ENCODE measurements at regions not wholly inside any gene's neighbourhood (a gene's known extent, or its start where the extent isn't known, plus 50 kb on each side); places are given as distances from the start of the nearest gene placed in this dataset.
"Not testable (repeated sequence)": the region's sequence is repeated elsewhere in the genome, so short reads cannot be mapped to it uniquely, and the experiment has no call there.

GRCh38 chrX:13419918-13420317 lies 100.1 kb upstream of the ATXN3L start:
- no peak for DNase-seq

DNA sequence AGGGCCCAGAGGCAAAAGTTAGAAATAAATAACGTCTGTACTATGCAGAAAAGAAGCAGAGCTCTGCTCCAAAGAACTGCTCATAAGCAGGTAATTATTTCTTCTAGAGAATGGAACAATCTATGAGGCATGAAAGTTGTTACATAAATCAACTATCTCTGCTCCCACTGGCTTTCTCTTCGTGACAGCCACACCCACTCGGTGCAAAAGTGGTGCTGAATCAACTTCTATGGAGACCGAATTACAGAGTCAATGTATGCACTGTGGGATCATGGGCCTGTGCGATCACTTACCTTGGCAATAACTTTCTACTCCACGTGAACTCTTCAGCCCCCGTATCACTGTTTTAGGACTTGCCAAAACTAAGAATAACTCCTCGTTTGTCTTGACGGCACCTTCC lies 99.4 kb upstream of the ATXN3L start:
- DNase-seq, result no peak

GRCh38 chrX:13418126-13419097 lies 98.6 kb upstream of the ATXN3L start:
- DNase-seq, result no peak

- DNase-seq, result no peak
These were observed 95.7 kb upstream of the ATXN3L start for GRCh38 chrX:13415509-13415908.

DNA sequence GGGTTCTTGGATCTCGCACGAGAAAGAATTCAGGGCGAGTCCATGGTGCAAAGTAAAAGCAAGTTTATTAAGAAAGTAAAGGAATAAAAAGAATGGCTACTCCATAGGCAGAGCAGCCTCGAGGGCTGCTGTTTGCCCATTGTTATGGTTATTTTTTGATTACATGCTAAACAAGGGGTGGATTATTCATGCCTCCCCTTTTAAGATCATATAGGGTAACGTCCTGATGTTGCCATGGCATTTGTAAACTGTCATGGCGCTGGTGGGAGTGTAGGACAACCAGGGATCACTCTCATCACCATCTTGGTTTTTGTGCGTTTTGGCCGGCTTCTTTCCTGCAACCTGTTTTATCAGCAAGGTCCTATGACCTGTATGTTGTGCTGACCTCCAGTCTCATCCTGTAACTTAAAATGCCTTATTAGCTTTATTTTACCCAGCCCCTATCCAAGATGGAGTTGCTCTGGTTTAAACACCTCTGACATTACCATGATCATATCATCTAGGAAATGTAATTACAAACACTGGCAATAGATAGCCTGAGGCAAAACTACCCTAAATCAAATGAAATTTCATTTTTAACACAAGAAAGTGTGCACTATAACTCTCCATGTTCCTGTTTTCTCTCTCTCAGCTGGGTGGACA lies 94.3 kb upstream of the ATXN3L start:
- no peak for DNase-seq

DNA sequence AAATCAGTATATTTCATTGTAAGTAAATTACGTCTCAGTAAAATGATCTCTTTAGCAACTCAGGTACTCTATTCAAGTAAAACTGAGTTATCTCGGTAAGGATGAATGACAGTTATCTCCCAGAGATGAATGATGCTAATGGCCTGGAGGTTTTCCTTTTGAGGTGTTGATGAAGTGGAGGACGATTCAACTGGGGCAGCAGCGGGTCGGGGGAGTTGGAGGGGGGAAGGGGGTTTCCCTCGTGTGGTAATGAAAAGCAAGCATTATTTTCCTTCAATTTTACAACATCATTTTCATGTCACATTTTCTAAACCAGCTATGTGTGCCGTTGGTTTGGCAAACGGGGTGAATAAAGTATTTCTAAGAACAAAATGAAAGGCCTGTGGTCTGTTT lies 92.4 kb upstream of the ATXN3L start:
- DNase-seq, result no peak

GRCh38 chrX:13411496-13412207 lies 91.8 kb upstream of the ATXN3L start:
- no peak for DNase-seq

DNA sequence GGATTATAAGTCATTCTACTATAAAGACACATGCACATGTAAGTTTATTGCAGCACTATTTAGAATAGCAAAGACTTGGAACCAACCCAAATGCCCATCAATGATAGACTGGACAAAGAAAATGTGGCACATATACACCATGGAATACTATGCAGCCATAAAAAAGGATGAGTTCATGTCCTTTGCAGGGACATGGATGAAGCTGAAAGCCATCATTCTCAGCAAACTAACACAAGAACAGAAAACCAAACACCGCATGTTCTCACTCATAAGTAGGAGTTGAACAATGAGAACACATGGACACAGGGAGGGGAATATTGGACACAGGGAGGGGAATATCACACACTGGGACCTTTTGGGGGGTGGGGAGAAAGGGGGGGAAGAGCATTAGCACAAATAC lies 88.7 kb upstream of the ATXN3L start:
- not testable (repeated sequence) for DNase-seq

DNA sequence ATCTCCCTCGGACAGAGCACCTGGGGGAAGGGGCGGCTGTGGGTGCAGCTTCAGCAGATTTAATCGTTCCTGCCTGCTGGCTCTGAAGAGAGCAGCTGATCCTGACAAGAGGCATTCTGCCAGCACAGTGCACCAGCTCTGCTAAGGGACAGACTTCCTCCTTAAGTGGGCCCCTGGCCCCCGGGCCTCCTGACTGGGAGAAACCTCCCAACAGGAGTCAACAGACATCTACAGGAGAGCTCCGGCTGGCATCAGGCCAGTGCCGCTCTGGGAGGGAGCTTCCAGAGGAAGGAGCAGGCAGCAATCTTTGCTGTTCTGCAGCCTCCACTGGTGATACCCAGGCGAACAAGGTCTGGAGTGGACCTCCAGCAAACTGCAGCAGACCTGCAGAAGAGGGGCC lies 84.9 kb upstream of the ATXN3L start:
- DNase-seq, result peak; percentile 1

DNA sequence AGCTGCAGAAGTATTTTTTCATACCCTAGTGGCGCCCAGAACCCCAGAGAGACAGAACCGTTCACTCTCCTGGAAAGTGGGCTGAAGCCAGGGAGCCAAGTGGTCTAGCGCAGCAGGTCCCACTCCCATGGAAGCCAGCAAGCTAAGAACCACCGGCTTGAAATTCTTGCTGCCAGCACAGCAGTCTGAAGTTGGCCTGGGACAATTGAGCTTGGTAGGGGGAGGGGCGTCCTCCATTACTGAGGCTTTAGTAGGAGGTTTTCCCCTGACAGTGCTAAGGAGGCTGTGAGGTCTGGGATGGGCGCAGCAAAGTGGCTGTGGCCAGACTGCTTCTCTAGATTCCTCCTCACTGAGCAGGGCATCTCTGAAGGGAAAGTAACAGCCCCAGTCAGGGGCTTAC lies 84.5 kb upstream of the ATXN3L start:
- DNase-seq, result no peak

DNA sequence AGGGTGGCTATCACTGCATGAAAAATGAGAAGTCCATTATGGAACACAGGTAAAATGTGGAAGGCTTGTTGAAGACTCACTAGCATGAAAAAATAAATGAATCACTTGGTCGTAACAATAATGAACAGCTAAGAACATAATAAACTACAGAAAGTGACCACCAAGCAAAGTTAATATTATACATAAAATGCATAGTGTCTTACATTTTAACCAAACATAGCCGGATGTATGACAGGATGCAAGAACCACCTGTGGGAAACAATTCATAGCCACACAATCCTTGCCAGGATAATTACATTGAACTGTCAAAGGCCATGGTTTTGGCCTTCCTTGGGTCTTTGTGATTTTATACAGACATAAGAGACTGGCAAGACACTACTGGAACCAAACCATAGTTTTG lies 81.9 kb upstream of the ATXN3L start:
- DNase-seq, result no peak

GRCh38 chrX:13398839-13399238 lies 79.0 kb upstream of the ATXN3L start:
- no peak for DNase-seq

GRCh38 chrX:13397878-13398818 lies 78.3 kb upstream of the ATXN3L start:
- DNase-seq, result no peak

- no peak for DNase-seq
These were observed 77.1 kb upstream of the ATXN3L start for GRCh38 chrX:13396924-13397323.

DNA sequence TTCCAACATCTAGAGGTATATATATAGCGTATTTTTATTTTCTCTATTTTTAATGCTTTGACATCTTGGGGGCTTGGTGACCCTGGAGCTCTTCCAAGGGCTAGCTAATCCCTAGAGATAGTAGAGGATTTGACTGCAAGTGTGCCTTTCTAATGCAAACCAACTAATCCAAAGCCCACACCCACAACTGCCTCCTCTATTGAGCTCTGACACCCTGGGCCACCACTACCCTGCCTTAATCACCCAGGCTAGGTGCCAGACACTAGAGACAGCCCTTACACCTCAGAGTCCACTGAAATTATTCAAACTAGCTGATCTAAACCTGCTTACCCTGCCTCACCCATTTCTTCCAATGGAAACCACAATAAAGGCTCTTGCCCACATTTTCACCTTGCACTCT lies 69.6 kb upstream of the ATXN3L start:
- DNase-seq, result no peak

DNA sequence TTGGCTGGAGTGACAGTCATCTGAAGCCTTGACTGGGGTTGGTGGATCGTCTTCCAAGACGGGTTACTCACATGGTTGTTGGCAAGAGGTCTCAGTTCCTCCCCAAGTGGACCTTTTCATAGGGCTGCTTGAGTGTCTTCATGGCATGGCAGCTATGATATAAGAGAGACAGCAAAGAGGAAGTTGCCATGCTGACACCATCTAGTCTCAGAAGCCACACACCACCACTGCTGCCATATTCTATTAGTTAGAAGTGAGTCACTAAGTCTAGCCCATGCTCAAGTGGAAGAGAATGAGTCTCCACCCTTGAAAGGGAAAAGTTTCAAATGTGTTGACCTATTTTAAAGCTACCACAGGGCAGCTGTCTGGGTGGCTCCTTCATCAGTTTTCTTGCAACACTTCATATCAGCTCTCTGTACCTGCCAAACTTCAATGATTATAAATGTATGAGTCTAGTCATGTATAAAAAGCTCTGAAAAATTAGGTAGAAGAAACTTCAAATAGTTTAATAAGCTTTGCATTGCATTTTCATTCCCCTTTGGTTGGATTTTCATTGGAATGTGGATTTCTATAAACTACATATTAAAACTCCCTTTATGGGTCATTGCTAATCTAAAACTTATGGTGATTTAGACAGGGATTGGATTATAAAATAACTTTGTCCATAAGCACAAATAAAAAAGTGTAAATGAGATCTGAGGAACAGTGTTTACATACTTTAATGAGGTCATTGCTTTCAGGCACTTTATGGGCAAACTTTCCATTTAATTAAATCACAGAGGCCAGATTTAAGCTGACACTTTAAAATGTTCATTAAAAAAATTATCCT lies 68.0 kb upstream of the ATXN3L start:
- DNase-seq, result no peak

- no peak for DNase-seq
These were observed 66.8 kb upstream of the ATXN3L start for GRCh38 chrX:13386636-13387035.

DNA sequence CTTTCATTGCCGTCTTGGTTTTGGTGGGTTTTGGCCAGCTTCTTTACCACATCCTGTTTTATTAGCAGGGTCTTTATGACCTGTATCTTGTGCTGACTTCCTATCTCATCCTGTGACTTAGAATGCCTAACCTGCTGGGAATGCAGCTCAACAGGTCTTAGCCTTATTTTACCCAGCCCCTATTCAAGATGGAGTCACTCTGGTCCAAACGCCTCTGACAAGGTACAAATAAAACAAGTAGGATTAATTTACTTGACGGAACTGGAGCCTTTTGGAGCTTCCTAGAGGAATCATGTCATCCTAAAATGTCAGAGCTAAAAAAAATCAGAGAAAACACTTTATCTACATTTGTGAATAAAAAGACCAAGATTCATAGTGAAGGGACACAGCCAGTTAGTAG lies 66.2 kb upstream of the ATXN3L start:
- no peak for DNase-seq

GRCh38 chrX:13383907-13384306 lies 64.1 kb upstream of the ATXN3L start:
- DNase-seq, result no peak

DNA sequence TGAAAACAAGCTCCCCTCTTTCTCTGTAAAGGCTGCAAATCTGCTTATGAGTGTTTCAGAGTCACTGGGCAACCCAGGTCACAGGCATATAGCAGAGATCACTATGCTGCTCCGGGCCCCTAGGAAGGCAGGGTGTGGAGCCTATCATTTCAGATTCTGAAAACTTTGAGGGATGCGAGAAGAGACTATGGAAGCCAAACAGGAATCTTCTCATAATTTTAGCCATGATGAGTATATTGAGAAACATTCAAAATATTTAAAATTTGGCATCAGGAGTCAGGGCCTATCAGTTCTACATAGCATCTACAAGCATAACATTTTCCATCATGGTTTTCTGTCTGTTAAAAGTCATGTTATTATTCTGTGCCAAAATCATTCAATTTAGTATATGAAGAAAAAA lies 61.7 kb upstream of the ATXN3L start:
- no peak for DNase-seq

DNA sequence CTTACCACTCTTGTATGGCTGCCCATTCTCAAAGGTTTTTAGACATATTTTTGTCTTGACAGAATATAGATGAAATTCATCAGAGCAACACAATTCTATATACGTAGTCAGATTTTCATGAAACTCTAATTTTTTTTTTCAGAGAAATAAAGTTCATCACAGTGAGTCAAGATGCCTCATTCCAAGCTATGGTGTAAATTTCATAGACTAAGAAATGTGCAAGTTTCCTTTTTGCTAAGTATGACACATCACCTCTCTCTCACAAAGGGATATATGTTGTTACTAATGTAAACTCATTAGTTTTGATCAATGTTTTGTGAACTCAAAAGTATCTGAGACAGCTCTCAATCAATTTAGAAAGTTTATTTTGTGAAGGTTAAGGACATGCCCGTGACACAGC lies 60.4 kb upstream of the ATXN3L start:
- DNase-seq, result no peak

Data from NCI-H510A treated with DMSO at 0.1 percent for 48 hours (cell line).